ENCODE measurements at regions not wholly inside any gene's neighbourhood (a gene's known extent, or its start where the extent isn't known, plus 50 kb on each side); places are given as distances from the start of the nearest gene placed in this dataset.
A peak's percentile ranks its signal among the peaks of the same experiment; 100 is the strongest.

GRCh38 chr10:21326594-21327288, 198.7 kb downstream of the SKIDA1 start:
- DNase-seq (ENCODE audit: low read depth): no peak

GRCh38 chr10:21318540-21319167, 206.8 kb downstream of the SKIDA1 start:
- no peak for DNase-seq (ENCODE audit: low read depth)

- peak; percentile 68 for DNase-seq (ENCODE audit: low read depth)
Measured at GRCh38 chr10:21317902-21318301, 207.6 kb downstream of the SKIDA1 start.

GRCh38 chr10:21315645-21316220, 209.7 kb downstream of the SKIDA1 start:
- peak; percentile 66 for DNase-seq (ENCODE audit: low read depth)

- no peak for DNase-seq (ENCODE audit: low read depth)
Measured at GRCh38 chr10:21314906-21315644, 210.4 kb downstream of the SKIDA1 start.

- DNase-seq (ENCODE audit: low read depth): no peak
Measured at GRCh38 chr10:21314111-21314626, 211.3 kb downstream of the SKIDA1 start.

GRCh38 chr10:21313691-21314090, 211.8 kb downstream of the SKIDA1 start:
- no peak for DNase-seq (ENCODE audit: low read depth)

- no peak for DNase-seq (ENCODE audit: low read depth)
Measured at GRCh38 chr10:21311426-21311825, 214.1 kb downstream of the SKIDA1 start.

- DNase-seq (ENCODE audit: low read depth): no peak
Measured at GRCh38 chr10:21309427-21309826, 216.1 kb downstream of the SKIDA1 start.

- DNase-seq (ENCODE audit: low read depth): no peak
Measured at GRCh38 chr10:21308946-21309345, 216.5 kb downstream of the SKIDA1 start.

- DNase-seq (ENCODE audit: low read depth): no peak
Measured at GRCh38 chr10:21308018-21308417, 217.5 kb downstream of the SKIDA1 start.

GRCh38 chr10:21304608-21305007, 220.9 kb downstream of the SKIDA1 start:
- DNase-seq (ENCODE audit: low read depth): no peak

- no peak for DNase-seq (ENCODE audit: low read depth)
Measured at GRCh38 chr10:21304198-21304597, 221.3 kb downstream of the SKIDA1 start.

- DNase-seq (ENCODE audit: low read depth): no peak
Measured at GRCh38 chr10:21300551-21300950, 224.9 kb downstream of the SKIDA1 start.

GRCh38 chr10:21299330-21299729, 226.2 kb downstream of the SKIDA1 start:
- no peak for DNase-seq (ENCODE audit: low read depth)

GRCh38 chr10:21298701-21299100, 226.8 kb downstream of the SKIDA1 start:
- no peak for DNase-seq (ENCODE audit: low read depth)

GRCh38 chr10:21297603-21298383, 227.7 kb downstream of the SKIDA1 start:
- no peak for DNase-seq (ENCODE audit: low read depth)

- no peak for DNase-seq (ENCODE audit: low read depth)
Measured at GRCh38 chr10:21296575-21297355, 228.7 kb downstream of the SKIDA1 start.

GRCh38 chr10:21293518-21294356, 231.7 kb downstream of the SKIDA1 start:
- no peak for DNase-seq (ENCODE audit: low read depth)

All from stromal cell of bone marrow (primary cell).